HEK293T (cell line): ENCODE measurements at regions not wholly inside any gene's neighbourhood (a gene's known extent, or its start where the extent isn't known, plus 50 kb on each side); places are given as distances from the start of the nearest gene placed in this dataset.

Experiments used
- BHLHE40 ChIP-seq: fragments of 450-650 bp; IDR thresholded peaks from 2 replicates; pipeline ENCODE4 v1.6.1; 2016; ENCODE audit warnings: mild to moderate bottlenecking, moderate library complexity, borderline replicate concordance
- CTBP1 ChIP-seq: fragments of 450-650 bp; IDR thresholded peaks from 2 replicates; pipeline ENCODE4 v1.6.1; 2016; ENCODE audit warnings: borderline replicate concordance
- ELF4 ChIP-seq: fragments of 450-650 bp; IDR thresholded peaks from 2 replicates; pipeline ENCODE4 v1.6.1; 2017; ENCODE audit warnings: antibody characterized with exemption
- FOXA1 ChIP-seq: fragments of 450-650 bp; IDR thresholded peaks from 2 replicates; pipeline ENCODE4 v1.6.1; 2016; ENCODE audit warnings: mild to moderate bottlenecking
- FOXK2 ChIP-seq: fragments of 450-650 bp; IDR thresholded peaks from 2 replicates; pipeline ENCODE4 v1.6.1; 2016; ENCODE audit warnings: mild to moderate bottlenecking
- FOXM1 ChIP-seq: fragments of 450-650 bp; IDR thresholded peaks from 2 replicates; pipeline ENCODE4 v1.6.1; 2017; ENCODE audit warnings: mild to moderate bottlenecking, borderline replicate concordance
- HDGF ChIP-seq: fragments of 450-650 bp; IDR thresholded peaks from 2 replicates; pipeline ENCODE4 v1.6.1; 2017; ENCODE audit warnings: antibody characterized with exemption, borderline replicate concordance
- L3MBTL2 ChIP-seq: fragments of 450-650 bp; conservative IDR thresholded peaks from 2 replicates; pipeline ENCODE4 v1.6.1; 2016; ENCODE audit warnings: mild to moderate bottlenecking
- NFRKB ChIP-seq: fragments of 450-650 bp; IDR thresholded peaks from 2 replicates; pipeline ENCODE4 v1.6.1; 2016; ENCODE audit warnings: mild to moderate bottlenecking, moderate library complexity
- PKNOX1 ChIP-seq: fragments of 450-650 bp; IDR thresholded peaks from 2 replicates; pipeline ENCODE4 v1.6.1; 2016
- SP1 ChIP-seq: fragments of 450-650 bp; IDR thresholded peaks from 2 replicates; pipeline ENCODE4 v1.6.1; 2017
- TARDBP ChIP-seq: fragments of 450-650 bp; IDR thresholded peaks from 2 replicates; pipeline ENCODE4 v1.6.1; 2016
- ZNF384 ChIP-seq: fragments of 450-650 bp; IDR thresholded peaks from 2 replicates; pipeline ENCODE4 v1.6.1; 2016

DNA sequence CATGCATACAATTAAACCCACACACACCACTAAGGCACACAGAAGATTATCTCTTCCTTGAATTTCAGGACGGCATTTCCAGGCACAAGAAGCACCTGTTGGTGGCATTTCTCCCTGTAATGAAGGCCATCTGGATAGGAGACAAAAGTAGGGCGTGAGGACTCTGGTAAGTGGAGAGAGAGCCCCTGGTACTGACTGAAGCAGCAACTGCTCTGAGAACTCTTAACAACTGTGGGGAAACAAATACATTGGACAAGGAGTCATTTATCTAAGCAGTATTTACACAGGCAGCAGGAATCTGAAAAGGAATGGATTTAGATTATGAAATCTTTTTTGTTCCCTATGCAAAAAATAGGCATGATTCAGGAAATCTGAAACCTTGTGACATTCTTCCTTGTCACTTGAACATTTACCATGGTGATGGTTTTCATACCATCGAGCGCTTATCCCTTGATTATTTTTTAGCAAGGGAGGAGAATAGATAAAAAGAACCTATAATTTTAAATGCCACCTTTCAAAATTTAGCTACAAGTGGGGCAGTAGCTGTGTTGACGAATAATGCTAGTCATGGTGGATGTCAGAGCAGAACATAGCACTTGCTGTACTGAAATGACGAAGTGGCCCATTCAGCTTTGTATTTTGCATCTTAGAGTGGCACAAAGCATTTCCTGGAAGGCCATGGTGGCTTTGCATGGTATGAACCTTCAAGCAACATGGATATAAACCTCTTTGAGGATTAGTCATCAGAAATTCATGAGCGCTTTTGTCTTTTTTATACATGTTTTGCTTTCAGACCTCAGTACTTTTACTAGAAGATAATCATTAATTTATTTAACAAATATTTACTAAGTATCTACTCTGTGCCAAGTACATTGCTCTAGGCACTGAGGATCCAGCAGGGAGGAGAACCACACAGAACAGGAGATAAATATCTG is 362.0 kb downstream of the ADGRL2 start:
- TF ChIP-seq FOXM1 = no peak
- TF ChIP-seq FOXA1 = no peak
- TF ChIP-seq TARDBP = no peak
- TF ChIP-seq ELF4 = no peak
- no peak for TF ChIP-seq SP1
- no peak for TF ChIP-seq PKNOX1
- no peak for TF ChIP-seq BHLHE40
- no peak for TF ChIP-seq L3MBTL2
- no peak for TF ChIP-seq NFRKB
- no peak for TF ChIP-seq CTBP1
- TF ChIP-seq HDGF = no peak
- no peak for TF ChIP-seq ZNF384
- TF ChIP-seq FOXK2 = no peak
